HG03457 (cell line): ENCODE measurements at regions not wholly inside any gene's neighbourhood (a gene's known extent, or its start where the extent isn't known, plus 50 kb on each side); places are given as distances from the start of the nearest gene placed in this dataset.

Source experiments
- ATAC-seq: cut with Tn5 transposase; IDR thresholded peaks from one replicate; pipeline ENCODE4 v1.9.1; 2021; ENCODE audit warnings: moderate number of reproducible peaks; ENCODE audit not compliant: unreplicated experiment

- ATAC-seq: no peak
These were observed 53.5 kb upstream of the ABL1 start for GRCh38 chr9:130781569-130781968.

GRCh38 chr9:130782886-130783530, 52.0 kb upstream of the ABL1 start:
- no peak for ATAC-seq

- ATAC-seq: no peak
These were observed 50.0 kb upstream of the ABL1 start for GRCh38 chr9:130785053-130785452.
